Loucy (cell line): ENCODE measurements at regions not wholly inside any gene's neighbourhood (a gene's known extent, or its start where the extent isn't known, plus 50 kb on each side); places are given as distances from the start of the nearest gene placed in this dataset.

Source experiments
- CTCF ChIP-seq: fragments of 200-600 bp; sonication (generic); conservative IDR thresholded peaks from 2 replicates; pipeline ENCODE4 v1.5.1; 2014; ENCODE audit warnings: mild to moderate bottlenecking, antibody characterized with exemption, low read length
- EZH2phosphoT487 ChIP-seq: fragments of 200-600 bp; IDR thresholded peaks from 2 replicates; pipeline ENCODE4 v1.6.1; 2018; ENCODE audit warnings: antibody characterized with exemption, mild to moderate bottlenecking, moderate library complexity, borderline replicate concordance

- TF ChIP-seq CTCF: no peak
- TF ChIP-seq EZH2phosphoT487: no peak
Measured at GRCh38 chr9:94014920-94015319, 59.8 kb upstream of the BARX1 start.
